T-cell (primary cell): ENCODE measurements at regions not wholly inside any gene's neighbourhood (a gene's known extent, or its start where the extent isn't known, plus 50 kb on each side); places are given as distances from the start of the nearest gene placed in this dataset.

Experiments used
- ATAC-seq, 4 experiments: fragments of 200-7000 bp in 3 of 4; fragments of 150-1000 bp in 1 of 4; cut with Tn5 transposase; replicated peaks in 1 of 4; 1 replicate in 3 of 4; 2 replicates in 1 of 4; pipeline ENCODE4 v1.10.0; 2021; ENCODE audit warnings: moderate library complexity in 3 of 4, mild to moderate bottlenecking in 2 of 4, moderate number of reproducible peaks in 1 of 4
- CTCF ChIA-PET, 2 donors: fragments of 300-600 bp; sonication (Branson Sonifier 250); formaldehyde crosslinking; loops; one replicate each; lab custom pipeline; 2022; ENCODE audit warnings: antibody characterized with exemption in 2 of 2; lab: Charles Lee
- POLR2A ChIA-PET, 2 donors: fragments of 300-600 bp; sonication (Branson Sonifier 250); formaldehyde crosslinking; loops; one replicate each; lab custom pipeline; 2022; ENCODE audit warnings: antibody characterized with exemption in 2 of 2; lab: Charles Lee
- DNase-seq, 35 experiments: peaks; one replicate each; pipeline versions ENCODE4 v3.0.0 to v3.0.0-alpha.2; 2013 to 2023
- H3K27ac ChIP-seq: one replicate; pipeline ENCODE4 v1.5.1; 2013; ENCODE audit warnings: low read length
- H3K27me3 ChIP-seq, 2 experiments: replicated peaks in 1 of 2; 1 replicate in 1 of 2; 2 replicates in 1 of 2; pipeline versions ENCODE4 v1.6.1 to v1.7.0; 2013; ENCODE audit warnings: low read length in 1 of 2, mixed read lengths in 1 of 2; ENCODE audit not compliant: control insufficient read depth in 2 of 2, insufficient read depth in 2 of 2; ENCODE audit errors: extremely low read depth in 1 of 2
- H3K36me3 ChIP-seq, 2 donors: 1 replicate in 1 of 2; 2 replicates in 1 of 2; pipeline versions ENCODE4 v1.6.1 to v1.7.0; 2013; ENCODE audit warnings: low read length in 1 of 2; ENCODE audit not compliant: control insufficient read depth in 2 of 2, insufficient read depth in 1 of 2; ENCODE audit errors: extremely low read depth in 1 of 2
- H3K4me1 ChIP-seq, 2 experiments: 1 replicate in 1 of 2; 2 replicates in 1 of 2; pipeline versions ENCODE4 v1.6.1 to v1.7.0; 2013; ENCODE audit warnings: low read length in 2 of 2, mixed read lengths in 1 of 2; ENCODE audit not compliant: insufficient read depth in 2 of 2, control insufficient read depth in 1 of 2; ENCODE audit errors: extremely low read depth in 1 of 2
- H3K4me3 ChIP-seq, 2 donors: 1 replicate in 1 of 2; 2 replicates in 1 of 2; pipeline versions ENCODE4 v1.5.1 to v1.7.0; 2013; ENCODE audit warnings: mild to moderate bottlenecking in 2 of 2, low read length in 1 of 2, moderate library complexity in 1 of 2; ENCODE audit not compliant: control insufficient read depth in 1 of 2; ENCODE audit errors: extremely low read depth in 1 of 2
- H3K9me3 ChIP-seq: 2 replicates; pipeline ENCODE4 v1.7.0; 2013
- H3K27ac Mint-ChIP-seq, 2 donors: one replicate each; pipeline ENCODE4 v1.8.0; 2020 to 2021; ENCODE audit warnings: mild to moderate bottlenecking in 2 of 2, mixed read lengths in 2 of 2
- H3K27me3 Mint-ChIP-seq, 2 donors: one replicate each; pipeline ENCODE4 v1.8.0; 2021 to 2022; ENCODE audit warnings: mixed read lengths in 2 of 2
- H3K36me3 Mint-ChIP-seq: one replicate; pipeline ENCODE4 v1.8.0; 2021; ENCODE audit warnings: mixed read lengths
- H3K4me1 Mint-ChIP-seq, 3 donors: one replicate each; pipeline ENCODE4 v1.8.0; 2020 to 2022; ENCODE audit warnings: mixed read lengths in 3 of 3, mild to moderate bottlenecking in 1 of 3
- H3K4me3 Mint-ChIP-seq, 3 donors: one replicate each; pipeline ENCODE4 v1.8.0; 2020 to 2022; ENCODE audit warnings: mild to moderate bottlenecking in 3 of 3, mixed read lengths in 3 of 3, moderate library complexity in 3 of 3
- H3K9me3 Mint-ChIP-seq, 3 donors: one replicate each; pipeline ENCODE4 v1.8.0; 2020 to 2022; ENCODE audit warnings: mixed read lengths in 3 of 3
- WGBS: methylation state at CpG from one replicate; pipeline ENCODE4 v1.1.5; 2013; ENCODE audit warnings: missing lambda C conversion rate; ENCODE audit not compliant: insufficient coverage; 5-methylcytosine and 5-hydroxymethylcytosine counted together

- ChIA-PET CTCF (interaction anchor here in 1 of 2 donors (0.5 kb wide), 1 partner anchor 193 kb away, joined by 4 read pairs; no protein-coding TSS in a partner anchor), POLR2A (no interaction called here)
- Mint-ChIP-seq H3K9me3 (no peaks in the 10 kb centered on the region), H3K27me3 (no peaks in the 10 kb centered on the region), H3K4me3 (no peak overlapping the region), H3K4me1 (no peaks in the 10 kb centered on the region), H3K27ac (no peak overlapping the region), H3K36me3 (no peaks in the 10 kb centered on the region)
- H3K4me1 ChIP-seq = no peaks in the 10 kb centered on the region
- 90% methylated on average over 7 of the region's 12 CpGs for WGBS
- no peaks in the 10 kb centered on the region for H3K27me3 ChIP-seq
- no peak overlapping the region for H3K27ac ChIP-seq
- H3K9me3 ChIP-seq = no peaks in the 10 kb centered on the region
- DNase-seq = no peak
- H3K4me3 ChIP-seq = no peak overlapping the region
- H3K36me3 ChIP-seq = no peaks in the 10 kb centered on the region
- no peak for ATAC-seq
These were observed 216.5 kb downstream of the PDHA2 start for GRCh38 chr4:96056346-96056934.

- no peaks in the 10 kb centered on the region for H3K4me1 ChIP-seq
- H3K27ac ChIP-seq = no peak overlapping the region
- no peaks in the 10 kb centered on the region for H3K36me3 Mint-ChIP-seq
- no peak overlapping the region for H3K4me3 ChIP-seq
- no peaks in the 10 kb centered on the region for H3K9me3 ChIP-seq
- DNase-seq = no peak
- H3K9me3 Mint-ChIP-seq = peaks cover 0 to 8% (median 8%) of the 10 kb centered on the region in 3 donors
- no peak for ATAC-seq
- no peak overlapping the region for H3K4me3 Mint-ChIP-seq
- CTCF ChIA-PET = no interaction called here
- H3K27me3 ChIP-seq = no peaks in the 10 kb centered on the region
- no peaks in the 10 kb centered on the region for H3K27me3 Mint-ChIP-seq
- no peak overlapping the region for H3K27ac Mint-ChIP-seq
- no peaks in the 10 kb centered on the region for H3K36me3 ChIP-seq
- no CpG with 5 or more reads among the region's 2 CpGs for WGBS
- POLR2A ChIA-PET = no interaction called here
- H3K4me1 Mint-ChIP-seq = no peaks in the 10 kb centered on the region
These were observed 223.7 kb downstream of the PDHA2 start for GRCh38 chr4:96063639-96064038.

GRCh38 chr4:96073461-96073860, 233.6 kb downstream of the PDHA2 start:
- Mint-ChIP-seq H3K27me3 (no peaks in the 10 kb centered on the region), H3K27ac (no peak overlapping the region), H3K36me3 (no peaks in the 10 kb centered on the region), H3K4me1 (no peaks in the 10 kb centered on the region), H3K9me3 (peaks cover 3 to 4% (median 4%) of the 10 kb centered on the region in 3 donors), H3K4me3 (no peak overlapping the region)
- DNase-seq = no peak
- no peak for ATAC-seq
- no peaks in the 10 kb centered on the region for H3K9me3 ChIP-seq
- CTCF ChIA-PET = no interaction called here
- WGBS = 57% methylated on average over 1 of the region's 2 CpGs
- no peak overlapping the region for H3K27ac ChIP-seq
- no peaks in the 10 kb centered on the region for H3K4me1 ChIP-seq
- H3K4me3 ChIP-seq = no peak overlapping the region
- POLR2A ChIA-PET = no interaction called here
- H3K36me3 ChIP-seq = no peaks in the 10 kb centered on the region
- H3K27me3 ChIP-seq = no peaks in the 10 kb centered on the region

- ATAC-seq (no peak), DNase-seq (no peak)
- peaks cover 3 to 6% (median 5%) of the 10 kb centered on the region in 3 donors for H3K9me3 Mint-ChIP-seq
- H3K4me3 Mint-ChIP-seq = no peak overlapping the region
- whole genome bisulfite sequencing = no CpG with 5 or more reads among the region's 1 CpG
- Histone ChIP-seq H3K27me3 (no peaks in the 10 kb centered on the region), H3K36me3 (no peaks in the 10 kb centered on the region), H3K4me3 (no peak overlapping the region), H3K4me1 (no peaks in the 10 kb centered on the region), H3K27ac (no peak overlapping the region), H3K9me3 (no peaks in the 10 kb centered on the region)
- no peaks in the 10 kb centered on the region for H3K4me1 Mint-ChIP-seq
- ChIA-PET CTCF (no interaction called here), POLR2A (no interaction called here)
- H3K27me3 Mint-ChIP-seq = no peaks in the 10 kb centered on the region
- no peak overlapping the region for H3K27ac Mint-ChIP-seq
- H3K36me3 Mint-ChIP-seq = no peaks in the 10 kb centered on the region
These were observed 252.3 kb downstream of the PDHA2 start for GRCh38 chr4:96092151-96092705.

GRCh38 chr4:96093057-96093456, 253.2 kb downstream of the PDHA2 start:
- ATAC-seq = no peak
- ChIA-PET CTCF (no interaction called here), POLR2A (no interaction called here)
- H3K9me3 Mint-ChIP-seq = peaks cover 0 to 6% (median 3%) of the 10 kb centered on the region in 3 donors
- H3K9me3 ChIP-seq = no peaks in the 10 kb centered on the region
- H3K4me3 ChIP-seq = no peak overlapping the region
- no peaks in the 10 kb centered on the region for H3K36me3 ChIP-seq
- 68% methylated on average over 2 of the region's 3 CpGs for WGBS
- no peak for DNase-seq
- no peaks in the 10 kb centered on the region for H3K27me3 Mint-ChIP-seq
- H3K27ac ChIP-seq = no peak overlapping the region
- H3K36me3 Mint-ChIP-seq = no peaks in the 10 kb centered on the region
- H3K4me1 Mint-ChIP-seq = no peaks in the 10 kb centered on the region
- H3K4me1 ChIP-seq = no peaks in the 10 kb centered on the region
- H3K4me3 Mint-ChIP-seq = no peak overlapping the region
- no peaks in the 10 kb centered on the region for H3K27me3 ChIP-seq
- no peak overlapping the region for H3K27ac Mint-ChIP-seq

- POLR2A ChIA-PET = no interaction called here
These were observed 253.7 kb downstream of the PDHA2 start for GRCh38 chr4:96093563-96093962.

More at GRCh38 chr4:96093563-96093962, 253.7 kb downstream of the PDHA2 start:
- H3K27ac ChIP-seq = no peak overlapping the region
- no peaks in the 10 kb centered on the region for H3K27me3 ChIP-seq
- CTCF ChIA-PET = no interaction called here
- H3K36me3 Mint-ChIP-seq = no peaks in the 10 kb centered on the region
- no peaks in the 10 kb centered on the region for H3K36me3 ChIP-seq
- no peaks in the 10 kb centered on the region for H3K4me1 Mint-ChIP-seq
- H3K27ac Mint-ChIP-seq = no peak overlapping the region
- H3K4me1 ChIP-seq = no peaks in the 10 kb centered on the region
- no peak for DNase-seq
- peaks cover 0 to 6% (median 3%) of the 10 kb centered on the region in 3 donors for H3K9me3 Mint-ChIP-seq
- no peaks in the 10 kb centered on the region for H3K9me3 ChIP-seq
- H3K4me3 ChIP-seq = no peak overlapping the region
- no peak overlapping the region for H3K4me3 Mint-ChIP-seq
- no peaks in the 10 kb centered on the region for H3K27me3 Mint-ChIP-seq
- no peak for ATAC-seq
